HuH-7 (cell line): ENCODE measurements at regions not wholly inside any gene's neighbourhood (a gene's known extent, or its start where the extent isn't known, plus 50 kb on each side); places are given as distances from the start of the nearest gene placed in this dataset.
"Not testable (repeated sequence)": the region's sequence is repeated elsewhere in the genome, so short reads cannot be mapped to it uniquely, and the experiment has no call there.

ENCODE experiments used
- DNase-seq: peaks from one replicate; pipeline ENCODE4 v3.0.0; 2011; ENCODE audit warnings: low spot score

DNA sequence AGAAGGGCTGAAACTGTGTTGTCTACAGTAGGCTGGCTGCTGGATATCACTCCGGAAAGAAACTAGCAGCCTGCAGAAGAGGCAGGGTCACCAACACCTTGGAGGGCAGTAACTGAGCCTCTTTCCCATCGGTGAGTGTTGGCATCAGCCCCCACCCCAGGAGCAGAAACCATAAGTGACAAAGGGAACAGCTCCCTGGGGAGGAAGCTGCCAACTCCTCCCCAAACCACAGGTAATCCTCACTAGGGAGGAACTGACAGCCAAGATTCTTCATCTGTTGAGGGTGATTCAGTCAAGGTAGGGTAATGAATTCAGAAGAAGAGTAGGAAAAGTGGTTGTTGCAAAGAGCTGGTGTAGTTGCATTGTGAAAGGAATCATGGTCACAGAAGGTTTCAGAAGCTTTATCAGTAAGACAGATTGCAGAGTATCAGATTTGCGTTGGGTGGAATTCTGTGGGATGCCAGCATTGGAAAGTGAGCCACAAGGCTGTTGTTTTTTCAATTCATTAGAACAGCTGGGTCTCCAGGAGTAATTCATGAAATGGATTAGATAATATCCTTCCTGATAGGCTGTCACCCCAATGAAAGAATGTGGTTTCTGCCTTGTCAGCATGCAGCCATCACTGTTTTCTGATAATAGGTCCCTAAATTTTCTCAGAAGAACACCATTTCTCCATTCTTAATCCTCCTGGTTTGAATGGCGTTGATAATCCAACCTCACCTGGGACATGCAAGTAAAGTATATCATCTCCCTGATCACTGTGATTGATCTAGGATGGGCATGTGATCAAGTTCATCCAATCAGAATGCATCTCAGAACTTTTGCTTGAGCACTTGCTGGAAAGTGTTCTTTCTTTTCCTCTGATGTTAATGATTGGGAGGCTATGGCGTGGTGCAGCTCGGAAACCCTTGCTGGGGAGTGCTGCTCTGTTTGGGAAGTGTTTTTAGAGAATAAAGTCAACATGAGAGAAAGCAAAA is 75.0 kb upstream of the CTBP2 start:
- no peak for DNase-seq

DNA sequence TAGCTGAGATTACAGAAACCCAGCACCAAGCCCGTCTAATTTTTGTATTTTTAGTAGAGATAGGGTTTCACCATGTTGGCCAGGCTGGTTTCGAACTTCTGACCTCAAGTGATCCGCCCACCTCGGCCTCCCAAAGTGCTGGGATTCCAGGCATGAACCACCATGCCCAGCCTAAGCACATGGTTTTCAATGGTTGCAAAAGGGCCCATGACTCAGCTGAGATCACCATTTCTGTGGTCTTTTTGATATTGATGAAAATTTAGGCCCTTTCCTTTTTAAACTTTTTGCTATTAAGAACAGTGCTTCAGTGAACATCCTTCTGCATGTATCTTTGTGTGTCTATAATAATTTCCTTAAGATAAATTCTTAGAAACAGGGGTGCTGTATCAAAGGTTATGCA is 74.2 kb upstream of the CTBP2 start:
- not testable (repeated sequence) for DNase-seq

DNA sequence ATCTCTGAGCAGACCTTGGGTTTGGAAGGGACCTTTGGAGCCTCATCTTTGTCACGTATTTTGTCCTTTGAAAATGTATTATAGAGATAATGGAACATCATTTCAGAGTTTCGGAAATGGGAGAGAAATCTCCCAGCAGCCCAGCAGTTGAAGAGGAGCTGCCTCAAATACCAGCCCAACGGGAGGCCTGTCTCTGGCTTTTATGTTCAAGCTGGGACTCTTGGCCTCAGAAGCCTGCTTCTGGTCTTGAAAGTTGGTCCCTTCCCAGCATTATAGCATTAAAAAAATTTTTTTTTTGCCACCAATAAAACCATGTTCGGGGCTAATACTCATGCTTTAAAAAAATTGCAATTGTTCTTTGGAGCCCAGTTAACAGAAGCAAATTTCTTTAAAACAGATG is 73.4 kb upstream of the CTBP2 start:
- no peak for DNase-seq

DNA sequence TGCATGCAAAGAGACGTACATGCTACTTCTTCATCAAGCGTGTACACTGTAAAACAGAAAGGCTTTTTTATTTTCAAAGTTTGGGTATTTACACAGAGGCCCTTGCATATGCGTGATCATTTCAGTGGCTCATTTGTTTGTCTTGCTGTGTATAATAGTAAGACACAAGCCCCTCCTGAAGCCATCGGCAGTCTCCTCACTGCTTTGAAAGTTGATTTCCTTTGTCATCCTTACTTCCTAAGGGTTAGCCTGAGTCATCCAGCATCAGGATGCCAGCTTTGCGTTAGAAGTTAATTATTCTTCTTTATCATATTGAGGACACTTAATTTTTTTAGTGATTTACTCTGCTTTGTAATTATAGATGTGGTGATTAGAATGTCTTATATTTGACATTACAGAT is 72.5 kb upstream of the CTBP2 start:
- no peak for DNase-seq

DNA sequence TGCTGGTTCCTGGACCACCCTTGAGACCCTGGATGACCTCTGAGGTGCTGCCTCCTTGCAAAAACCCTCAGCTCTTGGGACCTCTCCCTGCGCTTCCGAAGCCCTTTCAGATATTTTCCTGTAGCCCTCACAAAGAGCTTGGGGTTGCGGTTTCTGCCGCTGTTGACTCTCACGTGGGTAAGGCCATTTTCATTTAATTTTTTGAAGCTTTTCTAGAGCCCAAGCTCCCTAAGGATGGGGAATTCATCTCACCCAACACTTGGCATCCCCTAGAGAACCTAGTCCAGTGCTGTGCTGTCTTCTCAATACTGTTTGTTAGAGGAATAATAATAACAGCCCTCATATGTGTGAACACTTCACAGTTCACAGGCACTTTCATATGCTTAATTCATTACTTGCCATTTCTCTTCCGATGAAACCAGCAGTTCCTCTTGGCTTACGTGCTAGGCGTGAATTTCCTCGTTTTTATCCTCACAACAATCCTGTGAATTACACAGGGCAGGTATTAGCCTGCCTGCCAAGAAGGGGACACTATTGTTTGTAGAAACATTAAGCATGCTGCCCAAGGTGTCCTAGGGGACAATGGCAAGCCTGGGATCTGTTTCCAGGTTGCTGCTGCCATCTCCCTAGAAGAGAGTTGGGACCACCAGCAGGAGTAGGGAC is 71.6 kb upstream of the CTBP2 start:
- DNase-seq: no peak

DNA sequence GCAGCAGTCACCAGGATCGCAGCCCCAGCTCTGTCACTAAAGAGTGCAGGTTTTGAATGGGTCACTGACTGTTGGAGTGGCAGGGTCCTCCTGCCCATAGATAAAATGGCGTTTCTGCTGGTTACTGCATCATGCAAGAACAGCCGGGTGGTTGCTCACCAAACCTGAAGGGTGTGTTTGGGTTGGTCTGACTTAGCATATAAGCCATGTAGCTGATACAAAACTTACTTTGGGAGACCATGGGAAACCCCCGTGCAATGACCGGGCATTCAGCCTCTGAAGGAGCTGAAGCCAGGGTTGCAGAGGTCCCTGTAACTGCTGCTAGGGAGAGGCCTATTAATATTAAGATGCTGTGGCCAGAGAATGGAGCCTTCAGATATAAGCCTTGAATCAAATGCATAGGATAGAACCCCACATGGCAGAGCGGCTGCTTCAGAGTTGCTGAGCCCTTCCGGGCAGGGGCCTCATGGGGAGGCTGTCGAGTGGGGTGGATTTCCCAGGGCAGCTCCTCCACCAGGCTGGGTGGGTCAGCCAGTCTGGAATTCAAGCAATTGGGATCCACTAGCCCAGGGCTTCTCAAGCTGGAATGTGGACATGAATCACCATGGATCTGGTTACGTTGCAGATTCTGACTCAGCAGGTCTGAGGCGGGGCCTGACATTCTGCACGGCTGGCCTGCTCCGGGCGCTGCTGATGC is 70.9 kb upstream of the CTBP2 start:
- DNase-seq: no peak

- no peak for DNase-seq
Observed at GRCh38 chr10:125230251-125230650, 69.9 kb upstream of the CTBP2 start.

- DNase-seq: not testable (repeated sequence)
Observed at GRCh38 chr10:125228245-125228940, 68.0 kb upstream of the CTBP2 start.

DNA sequence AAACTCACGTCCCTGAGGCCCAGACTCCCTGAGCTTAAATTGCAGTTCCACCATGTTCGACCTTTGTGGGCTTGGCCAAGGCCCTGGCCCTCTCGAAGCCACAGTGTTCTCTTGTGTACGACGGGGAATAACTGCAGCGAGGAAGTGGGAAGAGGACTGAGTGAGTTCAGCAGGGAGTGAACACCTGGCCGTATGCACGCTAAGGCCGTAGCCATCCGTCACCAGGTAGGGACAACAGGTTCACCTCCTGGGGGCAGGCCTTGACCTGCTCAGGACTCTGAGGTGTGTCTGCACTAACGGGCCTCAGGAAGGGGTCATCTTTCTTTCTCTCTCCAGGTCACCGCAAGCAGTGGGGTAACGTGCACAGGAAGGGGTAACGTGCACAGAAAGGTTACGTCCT is 67.2 kb upstream of the CTBP2 start:
- DNase-seq: no peak

DNA sequence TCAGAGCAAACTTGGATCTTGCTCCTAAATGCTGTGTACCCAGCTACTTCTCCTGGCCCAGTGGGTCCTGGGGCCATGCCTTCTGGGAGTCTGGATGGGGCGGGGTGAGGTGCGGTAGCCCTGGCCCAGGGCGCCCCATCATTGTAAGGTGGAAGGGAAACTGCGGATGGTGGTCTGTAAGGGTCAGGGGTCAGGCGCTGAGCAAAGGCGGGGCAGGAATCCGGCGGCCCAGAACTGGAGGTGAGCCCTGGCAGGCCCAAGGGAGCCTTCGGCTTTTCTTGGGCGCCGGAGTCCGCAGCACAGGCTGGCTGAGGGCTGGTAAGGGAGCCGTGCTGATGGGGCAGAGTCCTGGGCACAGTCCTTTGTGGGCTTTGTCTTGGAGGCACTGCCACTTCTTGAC is 66.5 kb upstream of the CTBP2 start:
- no peak for DNase-seq

DNA sequence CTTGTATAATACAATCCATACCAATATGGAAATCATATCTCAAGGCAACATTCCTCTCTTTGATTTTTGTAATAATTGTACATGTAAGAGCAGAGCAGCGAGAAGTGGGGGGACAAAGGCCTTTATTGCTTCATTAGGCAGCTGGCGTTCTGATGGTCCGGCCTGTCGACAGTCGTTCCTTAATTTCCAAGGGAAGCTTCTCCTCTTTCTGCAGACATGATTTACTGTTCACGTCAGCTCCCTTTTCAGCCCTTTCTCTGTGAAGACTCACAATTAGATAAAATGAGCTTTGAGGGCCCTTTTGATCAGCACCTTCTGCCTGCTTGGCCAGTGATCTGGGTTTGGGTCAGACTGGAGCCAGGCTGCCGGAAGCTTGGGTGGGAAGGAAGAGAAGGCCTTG is 65.6 kb upstream of the CTBP2 start:
- no peak for DNase-seq

- DNase-seq: no peak
Observed at GRCh38 chr10:125225051-125225450, 64.7 kb upstream of the CTBP2 start.

GRCh38 chr10:125222515-125223308 is 62.3 kb upstream of the CTBP2 start:
- DNase-seq: no peak

DNA sequence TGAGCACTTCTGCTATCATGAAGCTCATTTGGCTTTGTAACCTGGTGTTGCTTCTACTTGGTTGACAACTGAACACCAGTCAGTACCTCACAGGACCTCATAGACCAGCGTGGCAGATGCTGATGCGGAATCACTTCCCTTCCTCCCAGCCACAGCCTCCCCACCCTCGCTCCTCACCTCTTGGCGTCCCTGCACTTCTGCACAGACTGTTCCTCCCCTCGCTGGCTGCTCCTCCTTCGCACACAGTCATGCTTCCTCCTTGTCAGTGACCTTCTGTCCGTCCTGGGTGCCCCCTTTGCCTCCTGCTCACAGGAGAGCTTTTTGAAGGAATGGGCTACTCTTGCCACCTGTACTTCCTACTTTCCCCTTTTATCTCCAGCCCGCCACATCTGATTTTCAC is 61.4 kb upstream of the CTBP2 start:
- DNase-seq: no peak

- DNase-seq: no peak
Observed at GRCh38 chr10:125219776-125220175, 59.4 kb upstream of the CTBP2 start.

GRCh38 chr10:125218967-125219366 is 58.6 kb upstream of the CTBP2 start:
- DNase-seq: no peak

GRCh38 chr10:125217990-125218675 is 57.8 kb upstream of the CTBP2 start:
- peak; percentile 51 for DNase-seq

GRCh38 chr10:125216861-125217260 is 56.5 kb upstream of the CTBP2 start:
- DNase-seq: no peak

DNA sequence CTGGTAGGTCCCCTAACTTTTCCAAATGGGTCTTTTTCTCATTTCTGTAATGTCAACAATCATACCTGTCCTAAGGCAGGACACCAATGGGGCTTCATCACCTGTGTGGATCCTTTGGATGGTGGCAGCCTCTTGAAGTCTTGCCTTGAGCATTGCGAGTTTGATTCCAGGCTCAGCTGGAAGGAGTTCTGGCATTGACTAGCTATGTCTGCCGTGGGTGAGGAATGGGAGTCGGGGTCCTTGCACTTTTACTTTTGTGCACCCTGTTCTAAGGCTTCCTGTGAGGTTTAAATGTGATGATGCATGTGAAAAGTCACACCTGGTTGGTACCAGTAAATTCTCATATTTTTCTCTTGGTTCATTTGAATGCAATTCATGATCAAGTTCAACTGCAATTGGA is 55.9 kb upstream of the CTBP2 start:
- DNase-seq: no peak

GRCh38 chr10:125214283-125214570 is 53.9 kb upstream of the CTBP2 start:
- DNase-seq: no peak
